D721Med (cell line): ENCODE measurements at regions not wholly inside any gene's neighbourhood (a gene's known extent, or its start where the extent isn't known, plus 50 kb on each side); places are given as distances from the start of the nearest gene placed in this dataset.

Experiments used
- DNase-seq: peaks from one replicate; pipeline ENCODE4 v3.0.0; 2011; ENCODE audit warnings: low spot score; ENCODE audit not compliant: insufficient read length
- FAIRE-seq: peaks from 2 replicates; lab custom pipeline; 2011; peaks lifted over from hg19 to GRCh38; lab: Jason Lieb, UNC
- CTCF ChIP-seq: IDR thresholded peaks from 2 replicates; pipeline ENCODE4 v1.5.1; 2012; ENCODE audit warnings: mild to moderate bottlenecking, control low read depth; ENCODE audit not compliant: insufficient read depth; ENCODE audit errors: missing control alignments

- DNase-seq (no peak), FAIRE-seq (no peak)
- TF ChIP-seq CTCF: no peak
These were observed 835.9 kb downstream of the UQCRFS1 start for GRCh38 chr19:28377077-28377476.

GRCh38 chr19:28374971-28375370, 838.0 kb downstream of the UQCRFS1 start:
- no peak for FAIRE-seq
- no peak for DNase-seq
- no peak for TF ChIP-seq CTCF

GRCh38 chr19:28372576-28373247, 840.2 kb downstream of the UQCRFS1 start:
- DNase-seq (no peak), FAIRE-seq (no peak)

GRCh38 chr19:28367146-28367545, 845.8 kb downstream of the UQCRFS1 start:
- no peak for FAIRE-seq
- no peak for DNase-seq
- no peak for TF ChIP-seq CTCF

More at GRCh38 chr19:28372576-28373247, 840.2 kb downstream of the UQCRFS1 start:
- no peak for TF ChIP-seq CTCF

GRCh38 chr19:28363254-28363653, 849.7 kb downstream of the UQCRFS1 start:
- DNase-seq (no peak), FAIRE-seq (no peak)
- TF ChIP-seq CTCF: no peak

GRCh38 chr19:28359431-28360414, 853.2 kb downstream of the UQCRFS1 start:
- DNase-seq (no peak), FAIRE-seq (no peak)
- no peak for TF ChIP-seq CTCF
